HG03439 (cell line): ENCODE measurements at regions not wholly inside any gene's neighbourhood (a gene's known extent, or its start where the extent isn't known, plus 50 kb on each side); places are given as distances from the start of the nearest gene placed in this dataset.

Experiments
- ATAC-seq: cut with Tn5 transposase; IDR thresholded peaks from one replicate; pipeline ENCODE4 v1.9.1; 2021; ENCODE audit warnings: mild to moderate bottlenecking, moderate library complexity; ENCODE audit not compliant: unreplicated experiment

- ATAC-seq = no peak
Measured at GRCh38 chr10:113356794-113357680, 195.8 kb upstream of the HABP2 start.

- no peak for ATAC-seq
Measured at GRCh38 chr10:113357681-113358300, 195.1 kb upstream of the HABP2 start.

GRCh38 chr10:113359655-113360054, 193.2 kb upstream of the HABP2 start:
- ATAC-seq = no peak

GRCh38 chr10:113360870-113361269, 192.0 kb upstream of the HABP2 start:
- no peak for ATAC-seq

- ATAC-seq = no peak
Measured at GRCh38 chr10:113362645-113363091, 190.2 kb upstream of the HABP2 start.

GRCh38 chr10:113364227-113364626, 188.6 kb upstream of the HABP2 start:
- no peak for ATAC-seq

- no peak for ATAC-seq
Measured at GRCh38 chr10:113368666-113369364, 184.0 kb upstream of the HABP2 start.

GRCh38 chr10:113369365-113369694, 183.5 kb upstream of the HABP2 start:
- no peak for ATAC-seq

- no peak for ATAC-seq
Measured at GRCh38 chr10:113376428-113376827, 176.4 kb upstream of the HABP2 start.

- ATAC-seq = no peak
Measured at GRCh38 chr10:113379091-113379490, 173.8 kb upstream of the HABP2 start.

GRCh38 chr10:113381416-113381815, 171.4 kb upstream of the HABP2 start:
- no peak for ATAC-seq

- no peak for ATAC-seq
Measured at GRCh38 chr10:113381981-113382509, 170.8 kb upstream of the HABP2 start.

- ATAC-seq = no peak
Measured at GRCh38 chr10:113382691-113383090, 170.2 kb upstream of the HABP2 start.

- no peak for ATAC-seq
Measured at GRCh38 chr10:113384181-113384580, 168.7 kb upstream of the HABP2 start.

- no peak for ATAC-seq
Measured at GRCh38 chr10:113385021-113385999, 167.5 kb upstream of the HABP2 start.

- ATAC-seq = no peak
Measured at GRCh38 chr10:113386005-113386404, 166.8 kb upstream of the HABP2 start.

GRCh38 chr10:113389969-113390368, 162.9 kb upstream of the HABP2 start:
- no peak for ATAC-seq

GRCh38 chr10:113390896-113391295, 162.0 kb upstream of the HABP2 start:
- no peak for ATAC-seq

GRCh38 chr10:113397047-113397446, 155.8 kb upstream of the HABP2 start:
- ATAC-seq = no peak

GRCh38 chr10:113399065-113399464, 153.8 kb upstream of the HABP2 start:
- ATAC-seq = no peak
